ENCODE measurements at regions not wholly inside any gene's neighbourhood (a gene's known extent, or its start where the extent isn't known, plus 50 kb on each side); places are given as distances from the start of the nearest gene placed in this dataset.
"Not testable (repeated sequence)": the region's sequence is repeated elsewhere in the genome, so short reads cannot be mapped to it uniquely, and the experiment has no call there.

DNA sequence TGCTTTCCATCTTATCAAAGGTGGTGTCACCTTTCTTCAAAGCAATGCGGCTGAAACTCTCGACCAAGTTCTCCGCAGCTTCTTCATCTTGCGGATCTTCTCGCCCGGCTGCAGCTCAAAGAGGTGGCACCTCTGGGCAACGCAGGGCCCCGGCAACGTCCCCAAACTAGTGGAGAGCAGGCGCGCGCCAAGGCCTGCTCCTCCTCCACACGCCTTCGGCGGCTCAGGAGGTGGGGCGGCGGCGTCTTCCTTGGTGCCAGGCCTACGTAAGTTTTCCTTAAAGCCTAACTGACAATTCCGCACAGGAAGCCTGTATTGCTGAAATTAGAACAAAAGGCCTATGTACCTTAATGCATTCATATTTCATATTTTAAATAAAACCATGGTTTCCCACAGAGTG lies 112.0 kb downstream of the TMX1 start:
- DNase-seq: no peak

DNA sequence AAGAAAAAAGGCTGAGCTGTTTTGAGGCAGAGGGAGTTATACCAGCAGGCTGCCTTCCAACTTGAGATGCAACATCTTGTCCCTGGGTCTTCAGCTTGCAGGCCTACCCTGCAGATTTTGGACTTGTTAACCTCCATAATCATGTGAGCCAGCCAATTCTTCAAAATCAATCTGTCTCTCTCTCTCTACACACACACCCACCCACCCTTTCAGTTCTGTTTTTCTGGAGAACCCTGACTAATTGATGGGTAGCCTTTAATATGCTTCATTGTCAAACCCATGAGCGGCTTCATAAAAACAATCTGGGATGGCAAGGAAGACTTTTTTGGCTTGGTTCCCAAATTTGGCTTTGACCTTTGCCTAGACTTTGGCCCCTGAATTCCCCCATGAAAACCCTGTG lies 113.9 kb downstream of the TMX1 start:
- DNase-seq: no peak

DNA sequence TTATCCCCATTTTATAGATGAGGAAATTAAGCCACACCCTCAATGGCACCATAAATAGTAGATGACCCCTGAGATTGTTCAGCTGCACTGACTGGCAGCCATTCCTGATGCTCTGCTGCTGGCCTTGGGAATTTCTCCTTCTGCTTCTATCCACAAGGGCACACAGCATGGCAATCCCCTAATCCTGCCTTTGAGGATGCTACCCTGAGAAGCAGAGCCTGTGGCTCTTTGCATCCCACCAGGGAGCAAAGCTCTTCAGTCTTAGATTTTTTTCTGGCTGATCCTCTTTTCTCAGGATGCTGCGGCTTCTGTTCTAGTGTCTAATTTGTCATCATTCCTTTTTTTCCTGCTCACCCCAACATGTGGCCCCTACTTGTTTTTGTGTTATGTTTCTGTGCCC lies 114.8 kb downstream of the TMX1 start:
- no peak for DNase-seq

DNA sequence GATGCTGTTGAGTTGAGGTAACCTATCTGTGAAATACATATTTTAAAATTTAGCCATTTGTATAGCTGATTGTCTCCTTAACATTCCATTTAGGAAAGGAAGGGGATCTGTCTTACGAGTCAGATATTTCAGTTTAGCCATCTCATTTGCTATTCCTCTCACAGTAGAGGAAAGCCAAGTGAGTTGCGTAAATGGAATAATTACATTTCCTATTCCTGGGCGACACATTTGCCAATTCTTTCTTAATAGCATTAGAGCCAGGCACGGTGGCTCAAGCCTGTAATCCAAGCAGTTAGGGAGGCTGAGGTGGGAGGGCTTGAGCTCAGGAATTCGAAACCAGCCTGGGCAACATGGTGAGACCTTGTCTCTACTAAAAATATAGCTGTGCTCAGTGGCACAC lies 116.3 kb downstream of the TMX1 start:
- DNase-seq: no peak

DNA sequence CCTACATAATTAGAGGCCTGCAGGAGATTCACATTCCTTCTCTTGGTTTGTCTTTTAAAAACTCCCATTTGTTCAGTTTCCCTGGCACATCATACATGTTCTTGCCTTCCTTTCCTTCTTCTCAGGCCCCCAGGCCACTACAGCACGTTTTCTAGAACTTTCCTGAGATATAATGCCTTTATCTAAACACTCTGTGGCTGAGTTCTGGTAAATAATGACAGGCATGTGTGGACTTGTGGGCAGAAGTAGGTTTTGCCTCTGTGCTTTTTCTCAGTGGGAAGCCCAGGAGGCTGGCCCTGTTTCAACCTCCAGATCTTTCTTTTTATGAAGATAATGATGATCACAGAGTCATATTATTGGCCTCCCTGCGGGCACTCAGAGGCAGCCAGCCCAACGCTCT lies 117.2 kb downstream of the TMX1 start:
- no peak for DNase-seq

DNA sequence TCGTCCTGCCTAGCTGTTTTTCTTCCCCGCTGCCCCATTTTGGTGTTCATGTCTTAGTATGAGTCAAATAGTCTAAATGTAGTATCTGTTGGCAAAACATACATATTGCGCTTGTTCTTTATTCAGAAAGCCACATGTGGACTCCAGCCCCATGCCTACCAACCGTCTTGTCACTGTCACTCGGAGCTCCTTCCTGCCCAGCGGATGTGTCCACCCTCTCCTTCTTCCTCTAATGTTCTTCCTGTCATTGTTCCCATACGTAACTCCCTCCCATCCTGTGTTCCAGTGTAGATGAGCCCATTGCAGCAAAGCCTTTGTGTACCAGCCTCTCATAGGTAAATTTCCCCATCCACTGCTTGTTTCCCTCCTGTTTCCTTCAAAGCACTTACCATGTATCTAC lies 120.5 kb downstream of the TMX1 start:
- no peak for DNase-seq

DNA sequence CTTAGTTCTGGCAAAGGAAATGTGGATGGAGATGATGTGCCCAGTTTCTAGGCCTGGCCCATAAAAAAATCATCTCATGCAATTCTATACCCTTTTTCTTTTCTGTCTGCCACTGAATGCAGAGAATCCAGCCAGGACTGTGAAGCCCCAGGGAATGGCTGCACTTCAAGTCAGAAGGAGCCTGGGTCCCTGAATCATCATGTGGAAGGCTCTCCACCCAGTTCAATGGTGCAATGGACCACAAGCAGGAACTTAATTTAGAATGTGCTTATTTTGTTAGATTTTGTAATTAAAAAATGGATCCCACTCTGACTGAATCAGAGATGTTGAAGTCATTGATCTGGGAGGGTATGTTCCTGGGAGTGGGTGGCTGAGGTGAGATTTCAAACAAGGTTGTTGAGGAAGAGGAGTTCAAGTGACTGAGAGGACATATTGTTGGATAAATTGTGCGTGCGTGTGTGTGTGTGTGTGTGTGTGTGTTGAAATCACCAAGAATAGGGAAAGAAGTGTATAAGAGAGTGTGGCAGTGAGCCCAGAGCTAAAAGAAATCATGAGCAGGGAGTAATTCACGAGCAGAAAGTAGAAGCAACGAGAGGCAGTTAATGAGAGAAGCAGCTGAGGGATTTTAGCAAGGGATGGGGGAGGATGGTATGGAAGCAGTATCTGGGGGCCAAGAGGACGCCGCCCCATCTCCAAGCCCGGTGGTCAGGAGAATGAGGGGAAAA lies 125.4 kb downstream of the TMX1 start:
- DNase-seq: no peak

DNA sequence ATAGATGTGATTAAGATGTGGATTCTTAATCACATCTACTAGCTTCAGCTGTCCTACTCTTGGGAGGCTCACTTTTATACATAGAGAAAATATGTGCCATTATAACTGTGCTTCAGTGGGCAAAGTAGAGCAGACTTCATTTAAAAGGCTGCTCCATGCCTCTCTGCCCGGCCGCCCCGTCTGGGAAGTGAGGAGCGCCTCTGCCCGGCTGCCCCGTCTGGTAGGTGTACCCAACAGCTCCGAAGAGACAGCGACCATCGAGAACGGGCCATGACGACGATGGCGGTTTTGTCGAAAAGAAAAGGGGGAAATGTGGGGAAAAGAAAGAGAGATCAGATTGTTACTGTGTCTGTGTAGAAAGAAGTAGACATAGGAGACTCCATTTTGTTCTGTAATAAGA lies 126.4 kb downstream of the TMX1 start:
- DNase-seq: not testable (repeated sequence)

DNA sequence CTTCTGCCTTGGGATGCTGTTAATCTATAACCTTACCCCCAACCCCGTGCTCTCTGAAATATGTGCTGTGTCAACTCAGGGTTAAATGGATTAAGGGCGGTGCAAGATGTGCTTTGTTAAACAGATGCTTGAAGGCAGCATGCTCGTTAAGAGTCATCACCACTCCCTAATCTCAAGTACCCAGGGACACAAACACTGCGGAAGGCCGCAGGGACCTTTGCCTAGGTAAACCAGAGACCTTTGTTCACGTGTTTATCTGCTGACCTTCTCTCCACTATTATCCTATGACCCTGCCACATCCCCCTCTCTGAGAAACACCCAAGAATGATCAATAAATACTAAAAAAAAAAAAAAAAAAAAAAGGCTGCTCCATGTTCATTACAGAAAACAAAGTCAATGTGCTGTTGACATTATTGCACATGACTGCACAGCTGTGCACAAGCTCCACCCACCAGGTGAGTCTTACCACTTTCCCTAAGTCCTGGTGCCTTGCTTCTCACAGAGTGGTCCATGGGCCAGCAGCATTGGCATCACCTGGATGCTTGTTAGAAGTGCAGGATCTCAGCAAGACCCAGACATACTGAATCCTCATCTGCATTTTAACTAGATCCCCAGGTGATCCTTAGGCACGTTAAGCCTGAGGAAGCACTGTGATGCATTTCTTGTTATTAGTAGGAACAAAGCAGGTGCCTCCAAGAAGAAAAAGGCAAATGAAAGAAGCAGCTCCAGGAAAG lies 127.0 kb downstream of the TMX1 start:
- DNase-seq: peak; percentile 71 to 72

DNA sequence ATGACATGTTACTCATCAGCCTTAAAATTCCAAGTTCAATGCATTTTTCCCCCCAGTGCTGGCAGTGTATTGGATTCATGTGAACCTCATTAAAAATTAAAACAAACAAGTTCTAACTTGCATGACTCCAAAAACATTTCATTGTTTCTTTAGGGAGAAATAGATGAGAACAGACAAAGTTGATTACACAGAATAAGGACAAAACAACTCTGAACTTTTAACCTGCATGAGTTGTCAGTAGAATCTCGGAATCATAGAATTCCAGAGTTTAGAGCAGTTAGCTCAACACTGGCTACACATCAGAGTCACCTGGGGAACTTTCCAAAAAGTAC lies 127.5 kb downstream of the TMX1 start:
- no peak for DNase-seq

DNA sequence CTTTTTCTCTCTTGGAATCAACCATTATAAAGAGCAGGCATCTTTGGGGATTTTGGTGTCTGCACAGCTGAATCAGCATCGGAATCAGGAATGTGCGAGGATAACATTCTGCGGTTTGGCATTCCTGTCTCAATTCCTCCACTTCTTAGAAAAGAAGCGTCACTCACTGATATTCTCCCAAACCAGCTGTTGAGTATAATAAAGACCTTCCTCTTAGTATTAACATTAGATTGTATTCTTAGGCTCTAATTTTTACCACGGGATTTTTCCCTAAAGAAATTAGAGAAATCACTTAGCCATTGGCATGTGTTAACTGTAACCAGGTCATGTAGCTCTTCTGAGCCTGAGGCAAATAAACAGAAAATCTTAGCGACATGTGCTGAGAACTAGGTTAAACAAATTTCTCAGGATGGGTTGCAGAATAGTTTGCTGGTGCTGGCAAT lies 128.7 kb downstream of the TMX1 start:
- DNase-seq: no peak

DNA sequence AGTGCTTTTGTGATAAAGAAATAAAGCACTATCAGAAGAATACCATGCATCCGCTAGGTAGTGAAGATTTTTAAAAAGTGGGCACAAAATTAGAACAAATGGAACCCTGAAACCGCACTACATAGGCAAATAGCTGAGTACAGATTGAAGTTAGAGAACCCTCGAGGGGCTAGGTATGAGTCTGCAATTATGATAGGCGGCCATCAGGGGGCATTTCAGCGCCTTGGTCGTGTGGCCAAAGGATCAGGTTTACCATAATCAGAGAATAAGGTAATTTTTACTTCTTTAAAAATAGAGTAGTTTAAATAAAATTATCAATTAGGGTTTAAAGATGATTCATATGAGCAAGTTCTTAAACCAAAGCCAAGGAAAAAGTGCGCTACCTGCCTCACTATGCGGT lies 129.8 kb downstream of the TMX1 start:
- no peak for DNase-seq

DNA sequence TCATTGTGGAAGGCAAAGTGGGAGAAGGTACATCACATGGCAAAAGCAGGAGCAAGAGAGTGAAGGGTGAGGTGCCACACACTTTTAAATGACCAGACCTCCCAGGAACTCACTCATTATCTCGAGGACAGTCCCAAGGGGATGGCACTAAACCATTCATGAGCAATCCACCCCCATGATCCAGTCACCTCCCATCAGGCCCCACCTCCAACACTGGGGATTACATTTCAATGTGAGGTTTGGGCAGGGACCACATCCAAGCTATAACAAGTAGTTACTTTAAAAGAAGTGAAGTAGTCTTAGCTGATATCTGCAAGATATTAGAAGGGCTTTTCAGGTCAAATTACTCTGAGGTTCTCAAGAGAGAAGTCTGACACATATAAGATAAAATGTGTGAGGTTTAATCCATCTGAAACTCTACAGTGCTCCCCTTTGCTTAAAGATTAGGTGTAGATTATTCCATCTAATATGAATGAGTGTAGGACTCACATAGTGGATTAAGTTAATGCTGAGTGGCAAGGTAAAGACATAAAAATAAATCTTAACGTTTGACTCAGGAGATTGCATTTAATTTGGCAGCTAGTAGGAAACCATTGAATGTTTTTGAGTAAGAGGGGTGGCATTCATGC lies 130.8 kb downstream of the TMX1 start:
- DNase-seq: no peak

DNA sequence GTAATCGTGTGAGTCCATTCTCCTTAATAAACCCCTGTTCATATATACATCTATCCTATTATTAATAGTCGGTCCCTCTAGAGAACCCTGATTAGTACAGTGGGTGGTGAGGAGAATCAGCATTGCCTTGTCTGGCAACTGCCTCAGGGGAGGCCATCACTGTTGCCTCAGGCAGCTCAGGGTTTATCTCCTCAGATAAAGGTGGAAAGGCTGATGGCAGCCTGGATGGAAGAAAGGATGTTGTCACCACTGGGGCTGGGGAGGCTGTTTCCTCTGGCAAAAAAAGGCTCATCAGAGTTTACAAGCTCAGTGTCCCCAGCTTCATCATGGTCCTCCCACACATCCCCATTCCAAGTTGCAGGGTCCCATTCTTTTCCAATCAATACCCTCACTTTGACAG lies 137.1 kb downstream of the TMX1 start:
- DNase-seq: not testable (repeated sequence)

DNA sequence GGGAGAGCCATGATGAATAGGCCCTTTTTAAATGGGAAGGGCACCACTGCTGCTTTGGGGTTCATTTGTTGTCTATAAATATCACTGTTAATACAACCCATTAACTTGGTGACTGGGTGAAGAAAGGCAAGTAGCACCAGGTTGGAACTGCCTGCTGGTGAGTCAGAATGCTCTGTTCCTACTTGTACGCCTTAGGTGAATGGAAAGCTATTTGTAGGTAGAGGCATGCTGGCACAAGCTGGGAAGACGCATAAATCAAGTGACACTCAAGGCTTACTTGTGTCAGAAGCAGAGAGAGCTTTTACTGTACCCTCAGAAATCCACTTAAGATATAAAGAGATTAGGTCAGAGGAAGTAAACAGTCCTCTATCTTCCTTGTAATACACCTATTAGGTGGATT lies 142.5 kb downstream of the TMX1 start:
- DNase-seq: peak; percentile 66 to 68

DNA sequence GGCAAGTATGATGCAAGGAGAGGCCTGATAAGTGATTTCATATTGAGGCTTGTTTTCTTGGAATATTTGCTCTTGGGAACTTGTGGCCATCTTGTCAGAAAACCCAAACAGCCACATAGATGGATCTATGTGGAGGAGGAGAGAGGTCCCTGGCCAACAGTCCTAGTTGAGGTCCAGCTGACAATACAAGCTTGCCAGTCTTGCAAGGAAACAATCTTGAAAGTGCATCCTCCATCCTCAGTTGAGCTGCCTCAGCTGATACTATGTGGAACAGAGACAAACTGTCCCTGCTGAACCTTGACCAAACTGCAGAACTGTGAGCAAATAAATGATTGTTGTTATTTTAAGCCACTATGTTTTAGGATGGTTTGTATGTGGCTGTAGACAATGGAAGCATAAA lies 146.4 kb downstream of the TMX1 start:
- no peak for DNase-seq

DNA sequence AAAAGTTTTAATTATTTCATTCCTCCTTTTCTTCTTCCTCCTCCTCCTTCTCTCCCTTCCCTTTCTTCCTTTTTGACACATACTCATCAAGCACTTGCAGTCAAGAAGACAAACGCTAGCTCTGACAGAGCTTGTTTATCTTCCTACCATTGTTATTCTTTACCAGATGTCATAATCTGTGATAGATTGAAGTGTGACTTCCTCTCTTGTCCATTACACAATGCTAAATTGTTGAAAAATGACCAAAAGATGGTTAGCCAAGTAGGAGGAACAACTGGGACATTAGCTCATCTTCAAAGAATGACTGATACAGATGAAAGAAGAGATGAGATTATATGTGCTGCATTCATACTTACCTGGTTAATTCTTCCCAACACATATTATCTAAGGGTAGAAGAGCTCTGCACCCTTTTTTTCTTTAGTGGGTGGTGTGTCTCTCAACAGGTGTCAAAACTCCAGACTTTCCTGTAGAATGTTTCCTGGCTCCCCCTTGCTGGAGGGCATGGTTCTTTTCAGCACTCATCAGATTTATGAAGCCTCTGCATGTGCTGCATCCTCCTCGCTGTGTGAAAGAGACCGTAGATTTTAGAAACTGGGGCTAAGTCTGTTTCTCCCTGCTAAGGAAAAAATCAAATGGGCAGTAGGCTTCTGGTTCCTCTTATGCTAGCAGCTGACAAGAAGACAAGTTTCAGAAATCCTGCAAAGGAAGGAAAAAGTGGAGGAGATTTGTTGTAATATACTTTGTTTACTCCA lies 147.1 kb downstream of the TMX1 start:
- no peak for DNase-seq

DNA sequence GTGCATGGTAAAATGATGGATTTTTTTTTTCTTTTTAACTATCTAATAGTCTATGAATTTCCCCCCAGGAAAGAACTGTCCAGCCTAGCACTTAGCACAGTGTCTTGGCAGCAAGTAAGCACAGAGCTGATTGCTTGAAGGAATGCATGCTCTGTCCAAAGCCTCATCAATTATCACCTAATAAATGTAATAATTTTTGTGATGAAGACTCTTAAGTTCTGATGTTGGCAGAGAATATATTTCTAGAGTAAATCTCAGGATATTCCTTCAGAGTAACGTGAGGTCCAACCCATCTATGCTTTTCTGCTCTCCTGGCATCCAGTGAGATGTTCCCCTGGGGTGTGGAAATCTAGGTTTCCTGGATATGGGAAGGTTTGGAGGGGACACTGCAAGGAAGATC lies 152.4 kb downstream of the TMX1 start:
- DNase-seq: no peak

DNA sequence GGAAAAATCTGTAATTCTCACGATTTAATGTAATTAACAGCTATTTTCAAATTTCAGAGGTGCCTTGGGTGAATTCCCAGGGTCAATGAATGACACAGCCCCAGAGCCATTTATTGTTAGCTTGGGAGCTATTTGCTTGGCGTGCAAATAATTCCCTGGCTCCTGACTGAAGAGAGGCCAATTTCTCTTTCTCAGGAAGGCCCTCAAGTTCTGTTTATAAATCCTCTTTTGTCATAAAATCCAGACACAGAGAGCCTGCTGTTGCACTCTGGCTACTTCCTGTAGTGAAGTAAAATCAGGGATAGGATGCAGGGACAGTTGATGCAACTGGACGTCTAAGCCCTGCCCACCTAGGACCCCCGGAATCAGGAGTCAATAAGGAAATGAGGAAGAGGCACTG lies 154.3 kb downstream of the TMX1 start:
- no peak for DNase-seq

DNA sequence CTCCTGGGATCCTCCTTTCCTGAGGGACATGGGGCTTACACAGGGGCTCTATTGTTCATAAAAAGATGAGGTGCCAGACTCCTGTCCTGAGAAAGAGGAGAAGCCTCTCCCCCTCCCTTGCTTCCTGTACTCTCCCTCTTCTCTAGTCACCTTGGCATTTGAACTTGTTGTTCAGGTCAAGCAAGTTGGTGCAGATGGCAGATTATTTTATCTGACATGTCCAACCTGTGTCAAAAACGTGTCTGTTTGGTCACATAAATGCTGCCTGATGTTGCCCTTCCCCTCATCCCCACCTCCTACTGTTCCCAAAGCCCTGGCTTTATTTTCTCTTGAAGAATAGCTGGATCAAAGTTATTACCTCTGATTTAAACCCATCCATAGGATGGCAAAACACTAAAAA lies 154.8 kb downstream of the TMX1 start:
- DNase-seq: no peak

DNA sequence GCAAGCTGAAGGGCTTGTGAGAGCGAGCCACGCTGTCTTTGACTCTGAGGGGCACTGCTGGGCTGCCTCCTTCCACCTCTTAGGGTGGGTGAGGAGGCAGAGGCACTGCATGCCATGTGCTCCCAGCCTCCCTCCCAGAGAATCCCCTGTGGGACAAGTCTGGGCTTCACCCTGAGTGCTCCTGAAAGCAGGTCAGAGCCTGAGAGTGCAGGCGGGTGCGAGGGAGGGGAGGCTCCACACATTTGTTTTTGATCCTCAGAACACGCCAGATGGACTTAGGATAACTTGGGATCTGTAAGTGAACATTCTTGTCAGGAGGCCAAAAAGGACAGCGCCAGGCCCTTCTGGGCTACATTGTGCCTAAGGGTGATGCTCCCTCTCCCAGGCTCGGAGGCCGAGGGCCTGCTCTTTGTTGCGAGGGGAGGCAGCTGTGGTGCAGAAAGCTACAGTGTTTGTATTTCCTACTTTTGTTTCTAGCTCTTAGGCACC lies 155.4 kb downstream of the TMX1 start:
- DNase-seq: no peak

DNA sequence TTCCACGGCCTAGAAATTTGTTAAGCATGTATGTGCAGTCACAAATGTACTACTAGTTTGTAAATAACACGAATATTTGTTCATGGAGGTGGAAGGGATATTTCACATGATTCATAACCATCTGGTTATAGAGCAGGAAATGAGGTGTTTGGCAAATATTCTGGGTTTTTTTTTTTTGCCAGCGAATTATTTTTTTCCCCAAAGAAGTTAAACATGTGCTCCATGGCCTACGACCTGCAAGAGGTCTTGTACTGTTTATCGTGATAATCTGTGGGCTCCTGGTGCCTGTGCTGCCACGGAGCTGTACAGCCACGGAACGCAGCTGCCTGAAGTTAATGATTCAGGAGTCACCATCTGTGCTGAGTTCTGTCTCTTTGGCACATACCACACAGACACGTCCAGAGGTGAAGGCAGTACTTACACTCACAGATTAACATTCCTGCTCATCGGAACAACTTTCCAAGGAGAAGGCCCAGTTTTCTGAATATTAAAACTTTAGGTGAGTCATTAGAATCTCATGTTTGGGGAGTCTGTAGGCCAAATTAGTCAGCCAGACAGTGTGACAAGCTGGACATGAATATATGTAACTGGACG lies 156.3 kb downstream of the TMX1 start:
- no peak for DNase-seq

DNA sequence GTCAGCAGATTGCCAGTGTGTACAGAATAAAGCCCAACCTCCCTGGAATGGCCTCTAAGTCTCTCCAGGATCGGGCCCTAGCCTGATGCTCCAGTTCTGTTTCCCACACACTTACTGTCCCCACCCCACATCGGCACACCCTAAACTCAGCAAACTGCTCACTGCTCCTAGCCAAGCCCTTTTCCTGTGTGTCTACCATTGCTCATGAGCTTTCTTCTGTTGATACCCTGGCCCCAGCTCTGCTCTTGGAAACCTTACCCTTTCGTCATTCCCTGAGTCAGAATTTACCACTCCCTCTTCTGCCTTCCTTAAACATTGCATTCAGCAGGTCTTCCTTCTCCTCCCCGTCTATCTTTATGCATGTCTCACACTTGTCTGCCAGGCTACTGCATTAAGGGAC lies 158.9 kb downstream of the TMX1 start:
- DNase-seq: no peak

Measured in NCI-H187 (cell line).